ENCODE measurements at regions not wholly inside any gene's neighbourhood (a gene's known extent, or its start where the extent isn't known, plus 50 kb on each side); places are given as distances from the start of the nearest gene placed in this dataset.

DNA sequence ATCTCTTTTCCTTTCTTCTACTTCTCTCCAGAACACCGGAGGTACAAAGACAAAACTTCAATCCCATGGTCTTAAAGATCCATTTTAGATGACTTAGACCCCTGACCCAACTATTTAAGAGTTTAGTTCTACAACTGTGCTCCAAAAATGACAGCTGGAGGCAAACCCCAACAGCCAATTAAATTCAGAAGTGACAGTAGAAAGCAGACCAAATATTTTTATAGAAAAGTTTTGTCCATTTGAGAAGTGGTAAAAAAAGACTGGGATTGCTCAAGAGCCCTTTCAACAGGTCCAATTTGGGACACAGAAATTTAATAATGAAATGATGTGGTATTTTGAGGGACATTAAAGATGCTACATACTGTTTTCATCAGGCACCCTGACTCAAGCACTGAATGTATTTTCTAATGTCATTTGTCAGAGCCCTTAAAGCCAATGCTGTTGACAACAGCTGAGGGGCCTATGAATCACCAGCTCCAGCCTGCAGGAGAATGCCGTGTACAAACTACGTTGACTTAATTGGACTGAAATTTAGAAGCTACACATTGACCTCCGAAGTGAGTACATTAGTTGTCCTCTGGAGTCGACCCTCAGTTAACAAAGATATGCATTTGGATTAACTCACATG is 147.5 kb upstream of the PIK3R1 start:
- TF ChIP-seq RFX5 (IDR thresholded peaks at IDR 0.05; ENCODE audit: low read length) (no peak), MAX (IDR thresholded peaks at IDR 0.05; ENCODE audit: low read depth) (no peak), TEAD4 (IDR thresholded peaks at IDR 0.05; ENCODE audit: borderline replicate concordance, insufficient read depth) (no peak), EP300 (IDR thresholded peaks at IDR 0.05; ENCODE audit: borderline replicate concordance in 1 of 2, low read depth in 1 of 2, low read length in 1 of 2) (no peak)
- TF ChIP-seq, protein P1, sequence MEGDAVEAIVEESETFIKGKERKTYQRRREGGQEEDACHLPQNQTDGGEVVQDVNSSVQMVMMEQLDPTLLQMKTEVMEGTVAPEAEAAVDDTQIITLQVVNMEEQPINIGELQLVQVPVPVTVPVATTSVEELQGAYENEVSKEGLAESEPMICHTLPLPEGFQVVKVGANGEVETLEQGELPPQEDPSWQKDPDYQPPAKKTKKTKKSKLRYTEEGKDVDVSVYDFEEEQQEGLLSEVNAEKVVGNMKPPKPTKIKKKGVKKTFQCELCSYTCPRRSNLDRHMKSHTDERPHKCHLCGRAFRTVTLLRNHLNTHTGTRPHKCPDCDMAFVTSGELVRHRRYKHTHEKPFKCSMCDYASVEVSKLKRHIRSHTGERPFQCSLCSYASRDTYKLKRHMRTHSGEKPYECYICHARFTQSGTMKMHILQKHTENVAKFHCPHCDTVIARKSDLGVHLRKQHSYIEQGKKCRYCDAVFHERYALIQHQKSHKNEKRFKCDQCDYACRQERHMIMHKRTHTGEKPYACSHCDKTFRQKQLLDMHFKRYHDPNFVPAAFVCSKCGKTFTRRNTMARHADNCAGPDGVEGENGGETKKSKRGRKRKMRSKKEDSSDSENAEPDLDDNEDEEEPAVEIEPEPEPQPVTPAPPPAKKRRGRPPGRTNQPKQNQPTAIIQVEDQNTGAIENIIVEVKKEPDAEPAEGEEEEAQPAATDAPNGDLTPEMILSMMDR (IDR thresholded peaks at IDR 0.05) = no peak
